ENCODE measurements at regions not wholly inside any gene's neighbourhood (a gene's known extent, or its start where the extent isn't known, plus 50 kb on each side); places are given as distances from the start of the nearest gene placed in this dataset.

- no peaks in the 10 kb centered on the region for H3K36me3 ChIP-seq (ENCODE audit: insufficient read depth, low read length)
- no peaks in the 10 kb centered on the region for H3K9me3 ChIP-seq (ENCODE audit: low read length)
- BruUV-seq (replicated peaks), result no TSS peak
- no peak for TF ChIP-seq EZH2phosphoT487 (IDR thresholded peaks at IDR 0.05; ENCODE audit: borderline replicate concordance, low read depth, low read length)
- no peaks in the 10 kb centered on the region for H4K20me1 ChIP-seq (ENCODE audit: insufficient read depth, low read length)
- H3K4me3 ChIP-seq (ENCODE audit: low read depth, low read length, poor library complexity, severe bottlenecking), result no peak overlapping the region
- no peaks in the 10 kb centered on the region for H3K4me1 ChIP-seq (ENCODE audit: insufficient read depth, low read length, poor library complexity, severe bottlenecking)
- CTCF ChIA-PET (ENCODE audit: unreplicated experiment), result no interaction called here
- no peak for DNase-seq (ENCODE audit: low spot score)
- H3K79me2 ChIP-seq (ENCODE audit: insufficient read depth, low read depth, low read length), result no peaks in the 10 kb centered on the region
- H3K9me2 ChIP-seq (ENCODE audit: insufficient read depth, low read length), result no peaks in the 10 kb centered on the region
- H3K27ac ChIP-seq (ENCODE audit: low read depth, low read length, poor library complexity, severe bottlenecking), result no peak overlapping the region
- intact Hi-C loops (cut with micrococcal nuclease; ENCODE audit: unreplicated experiment), result no loop called here
- H3K4me2 ChIP-seq (ENCODE audit: low read length), result no peak overlapping the region
- H2AFZ ChIP-seq (ENCODE audit: low read length), result no peak overlapping the region
- POLR2A ChIA-PET, result no interaction called here
These were observed 732.7 kb downstream of the SEMA5A start for GRCh38 chr5:8813180-8813579.

- H3K4me2 ChIP-seq (ENCODE audit: low read length), result no peak overlapping the region
- H3K4me3 ChIP-seq (ENCODE audit: low read depth, low read length, poor library complexity, severe bottlenecking), result no peak overlapping the region
- no peaks in the 10 kb centered on the region for H3K4me1 ChIP-seq (ENCODE audit: insufficient read depth, low read length, poor library complexity, severe bottlenecking)
- H3K27ac ChIP-seq (ENCODE audit: low read depth, low read length, poor library complexity, severe bottlenecking), result no peak overlapping the region
- no peak for TF ChIP-seq CTCF (conservative IDR thresholded peaks at IDR 0.05; ENCODE audit: low read length)
- no peak for TF ChIP-seq EZH2phosphoT487 (IDR thresholded peaks at IDR 0.05; ENCODE audit: borderline replicate concordance, low read depth, low read length)
- no peaks in the 10 kb centered on the region for H3K9me2 ChIP-seq (ENCODE audit: insufficient read depth, low read length)
- no peaks in the 10 kb centered on the region for H3K79me2 ChIP-seq (ENCODE audit: insufficient read depth, low read depth, low read length)
- no peaks in the 10 kb centered on the region for H4K20me1 ChIP-seq (ENCODE audit: insufficient read depth, low read length)
- no peak overlapping the region for H2AFZ ChIP-seq (ENCODE audit: low read length)
- H3K9me3 ChIP-seq (ENCODE audit: low read length), result no peaks in the 10 kb centered on the region
- no peak for DNase-seq (ENCODE audit: low spot score)
- intact Hi-C loops (cut with micrococcal nuclease; ENCODE audit: unreplicated experiment), result no loop called here
- H3K36me3 ChIP-seq (ENCODE audit: insufficient read depth, low read length), result no peaks in the 10 kb centered on the region
- ChIA-PET CTCF (ENCODE audit: unreplicated experiment) (no interaction called here), POLR2A (no interaction called here)
- no TSS peak for BruUV-seq (replicated peaks)
These were observed 731.8 kb downstream of the SEMA5A start for GRCh38 chr5:8814105-8814504.

- no peaks in the 10 kb centered on the region for H3K9me3 ChIP-seq (ENCODE audit: low read length)
- intact Hi-C loops (cut with micrococcal nuclease; ENCODE audit: unreplicated experiment), result no loop called here
- no peak overlapping the region for H2AFZ ChIP-seq (ENCODE audit: low read length)
- BruUV-seq (replicated peaks), result no TSS peak
- no peak overlapping the region for H3K27ac ChIP-seq (ENCODE audit: low read depth, low read length, poor library complexity, severe bottlenecking)
- H3K4me2 ChIP-seq (ENCODE audit: low read length), result no peak overlapping the region
- ChIA-PET CTCF (ENCODE audit: unreplicated experiment) (no interaction called here), POLR2A (no interaction called here)
- no peaks in the 10 kb centered on the region for H3K4me1 ChIP-seq (ENCODE audit: insufficient read depth, low read length, poor library complexity, severe bottlenecking)
- TF ChIP-seq CTCF (conservative IDR thresholded peaks at IDR 0.05; ENCODE audit: low read length) (no peak), EZH2phosphoT487 (IDR thresholded peaks at IDR 0.05; ENCODE audit: borderline replicate concordance, low read depth, low read length) (no peak)
- no peaks in the 10 kb centered on the region for H4K20me1 ChIP-seq (ENCODE audit: insufficient read depth, low read length)
- H3K9me2 ChIP-seq (ENCODE audit: insufficient read depth, low read length), result no peaks in the 10 kb centered on the region
- no peaks in the 10 kb centered on the region for H3K36me3 ChIP-seq (ENCODE audit: insufficient read depth, low read length)
- no peak overlapping the region for H3K4me3 ChIP-seq (ENCODE audit: low read depth, low read length, poor library complexity, severe bottlenecking)
- DNase-seq (ENCODE audit: low spot score), result no peak
- no peaks in the 10 kb centered on the region for H3K79me2 ChIP-seq (ENCODE audit: insufficient read depth, low read depth, low read length)
These were observed 721.5 kb downstream of the SEMA5A start for GRCh38 chr5:8824371-8824770.
